Common myeloid progenitor, CD34-positive (primary cell): ENCODE measurements at regions not wholly inside any gene's neighbourhood (a gene's known extent, or its start where the extent isn't known, plus 50 kb on each side); places are given as distances from the start of the nearest gene placed in this dataset.

Experiments
- CTCF ChIA-PET: fragments of 350-600 bp; sonication (Branson Sonifier 250); formaldehyde crosslinking; loops from one replicate; lab custom pipeline; 2021; ENCODE audit warnings: antibody characterized with exemption; lab: Charles Lee
- POLR2A ChIA-PET: fragments of 350-600 bp; sonication (Branson Sonifier 250); formaldehyde crosslinking; loops from one replicate; lab custom pipeline; 2021; ENCODE audit warnings: antibody characterized with exemption; lab: Charles Lee
- DNase-seq, 3 donors: peaks; one replicate each; pipeline versions ENCODE4 v3.0.0 to v3.0.0-alpha.2; 2013
- H3K27ac ChIP-seq, 2 experiments: 1 replicate in 1 of 2; 2 replicates in 1 of 2; pipeline ENCODE4 v1.7.0; 2013; ENCODE audit warnings: inconsistent platforms in 2 of 2, low read length in 2 of 2, mild to moderate bottlenecking in 2 of 2, low read depth in 1 of 2, moderate library complexity in 1 of 2; ENCODE audit not compliant: severe bottlenecking in 2 of 2, insufficient read depth in 1 of 2, poor library complexity in 1 of 2
- H3K27me3 ChIP-seq, 5 experiments: replicated peaks in 2 of 5; 1 replicate in 3 of 5; 2 replicates in 2 of 5; pipeline versions ENCODE4 v1.6.1 to v1.7.0; 2013; ENCODE audit warnings: low read length in 4 of 5, mild to moderate bottlenecking in 2 of 5, moderate library complexity in 2 of 5, inconsistent platforms in 1 of 5; ENCODE audit not compliant: insufficient read depth in 5 of 5, control insufficient read depth in 4 of 5
- H3K36me3 ChIP-seq, 4 experiments: 1 replicate in 2 of 4; 2 replicates in 2 of 4; pipeline versions ENCODE4 v1.6.1 to v1.7.0; 2013; ENCODE audit warnings: low read length in 3 of 4, control low read depth in 1 of 4, mild to moderate bottlenecking in 1 of 4; ENCODE audit not compliant: control insufficient read depth in 4 of 4, insufficient read depth in 4 of 4
- H3K4me1 ChIP-seq, 4 experiments: 1 replicate in 3 of 4; 2 replicates in 1 of 4; pipeline versions ENCODE4 v1.6.1 to v1.7.1; 2013; ENCODE audit warnings: low read length in 3 of 4, mild to moderate bottlenecking in 3 of 4, control low read depth in 1 of 4, inconsistent platforms in 1 of 4, moderate library complexity in 1 of 4; ENCODE audit not compliant: control insufficient read depth in 4 of 4, insufficient read depth in 4 of 4; ENCODE audit errors: control extremely low read depth in 1 of 4
- H3K4me3 ChIP-seq, 7 experiments: 1 replicate in 4 of 7; 2 replicates in 3 of 7; pipeline versions ENCODE4 v1.5.1 to v1.7.0; 2013; ENCODE audit warnings: mild to moderate bottlenecking in 7 of 7, low read length in 6 of 7, moderate library complexity in 6 of 7, inconsistent platforms in 2 of 7, low read depth in 2 of 7, control low read depth in 1 of 7; ENCODE audit not compliant: insufficient read depth in 4 of 7, control insufficient read depth in 1 of 7; ENCODE audit errors: extremely low read depth in 1 of 7
- H3K9me3 ChIP-seq, 5 experiments: 1 replicate in 4 of 5; 2 replicates in 1 of 5; pipeline versions ENCODE4 v1.6.1 to v1.7.1; 2013; ENCODE audit warnings: low read length in 4 of 5, mild to moderate bottlenecking in 2 of 5, inconsistent platforms in 1 of 5, low read depth in 1 of 5, moderate library complexity in 1 of 5; ENCODE audit not compliant: control insufficient read depth in 4 of 5, insufficient read depth in 2 of 5; ENCODE audit errors: control extremely low read depth in 1 of 5
- WGBS: methylation state at CpG from one replicate; pipeline ENCODE4 v1.1.5; 2013; ENCODE audit not compliant: insufficient coverage; 5-methylcytosine and 5-hydroxymethylcytosine counted together

DNA sequence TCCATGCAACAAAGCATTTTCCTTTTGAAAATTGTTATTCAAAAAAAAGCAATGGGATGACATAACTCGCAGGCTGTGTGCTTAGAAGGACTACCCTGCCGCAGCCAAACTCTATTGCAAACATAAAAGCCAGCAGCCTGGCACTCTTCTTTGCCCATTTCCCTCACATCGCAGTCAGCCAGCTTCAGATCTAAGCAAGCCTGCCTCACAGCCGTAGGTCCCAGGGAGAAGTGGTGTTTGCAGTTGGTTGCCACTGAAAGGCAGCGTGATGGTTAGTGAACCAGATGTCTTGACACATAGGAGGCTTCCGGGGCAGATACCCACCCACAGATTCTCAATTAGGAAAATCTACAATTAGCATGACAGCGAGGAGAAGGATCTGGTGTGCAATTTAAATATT, 655.2 kb downstream of the RNF144A start:
- Histone ChIP-seq H3K27me3 (no peaks in the 10 kb centered on the region), H3K36me3 (no peaks in the 10 kb centered on the region), H3K27ac (no peak overlapping the region), H3K4me1 (no peaks in the 10 kb centered on the region), H3K9me3 (peaks cover 1 to 6% (median 2%) of the 10 kb centered on the region in 5 experiments), H3K4me3 (no peak overlapping the region)
- no peak for DNase-seq
- CTCF ChIA-PET = no interaction called here
- POLR2A ChIA-PET = no interaction called here
- WGBS = 90% methylated on average over 6 of the region's 7 CpGs

DNA sequence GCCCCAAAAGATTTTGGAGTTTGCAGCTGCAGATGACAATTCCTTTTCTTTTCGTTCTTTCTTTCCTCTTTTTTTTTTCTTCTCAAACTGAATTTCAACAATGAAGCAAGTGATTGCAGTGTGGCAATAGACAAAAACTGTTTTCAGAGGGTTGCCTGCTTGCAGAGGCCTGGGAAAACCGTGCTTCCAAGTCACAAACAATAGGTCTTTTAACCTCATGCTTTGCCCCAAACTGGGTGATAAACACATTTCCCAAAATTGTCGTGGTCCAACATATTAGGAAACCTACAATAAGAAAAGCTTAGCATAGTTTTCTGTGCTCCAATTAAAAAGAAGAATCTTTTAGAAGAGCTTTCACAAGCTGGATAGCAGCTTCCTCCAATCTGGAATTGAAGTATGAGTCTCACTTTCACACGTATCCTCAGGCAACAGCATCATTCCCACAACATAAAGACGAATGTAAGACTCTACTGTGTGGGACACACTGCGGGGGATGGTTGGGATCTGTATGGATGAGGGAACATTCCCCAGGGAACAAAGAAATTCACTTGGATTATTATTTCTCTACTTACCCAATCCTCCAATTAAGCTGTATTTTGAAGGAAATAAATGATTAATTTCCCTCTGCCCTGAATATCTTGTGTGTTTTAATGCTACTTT, 656.1 kb downstream of the RNF144A start:
- POLR2A ChIA-PET = no interaction called here
- CTCF ChIA-PET = no interaction called here
- Histone ChIP-seq H3K36me3 (no peaks in the 10 kb centered on the region), H3K4me3 (no peak overlapping the region), H3K27ac (no peak overlapping the region), H3K4me1 (no peaks in the 10 kb centered on the region), H3K9me3 (peaks cover 3 to 11% (median 5%) of the 10 kb centered on the region in 5 experiments), H3K27me3 (no peaks in the 10 kb centered on the region)
- 75% methylated on average over 3 of the region's 6 CpGs for WGBS
- no peak for DNase-seq

DNA sequence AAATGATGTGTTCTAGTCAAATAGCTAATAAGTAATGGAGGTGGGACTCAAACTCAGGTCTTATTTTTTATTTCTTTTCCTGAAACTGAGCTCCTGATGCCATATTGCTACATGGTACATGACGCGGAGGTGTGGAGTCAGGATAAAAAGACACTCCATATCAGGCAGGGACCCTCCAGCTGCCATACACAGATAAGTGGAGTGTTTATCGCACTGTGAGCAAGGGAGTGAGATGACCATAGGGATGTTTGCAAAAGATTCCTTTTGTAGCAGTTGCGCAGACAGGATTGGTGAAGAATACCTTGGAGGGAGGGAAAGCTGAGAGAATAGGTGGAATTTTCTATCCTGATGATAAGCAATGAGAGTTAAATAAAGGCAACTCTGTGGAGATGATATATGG, 657.2 kb downstream of the RNF144A start:
- H3K4me3 ChIP-seq = no peak overlapping the region
- H3K4me1 ChIP-seq = no peaks in the 10 kb centered on the region
- H3K9me3 ChIP-seq = peaks cover 3 to 15% (median 7%) of the 10 kb centered on the region in 5 experiments
- ChIA-PET POLR2A (no interaction called here), CTCF (interaction anchor here (1.1 kb wide), 1 partner anchor 10 kb away, joined by 3 read pairs; no protein-coding TSS in a partner anchor)
- WGBS = 75% methylated on average over 4 of the region's 4 CpGs
- DNase-seq = no peak
- H3K27ac ChIP-seq = no peak overlapping the region
- no peaks in the 10 kb centered on the region for H3K27me3 ChIP-seq
- H3K36me3 ChIP-seq = no peaks in the 10 kb centered on the region

DNA sequence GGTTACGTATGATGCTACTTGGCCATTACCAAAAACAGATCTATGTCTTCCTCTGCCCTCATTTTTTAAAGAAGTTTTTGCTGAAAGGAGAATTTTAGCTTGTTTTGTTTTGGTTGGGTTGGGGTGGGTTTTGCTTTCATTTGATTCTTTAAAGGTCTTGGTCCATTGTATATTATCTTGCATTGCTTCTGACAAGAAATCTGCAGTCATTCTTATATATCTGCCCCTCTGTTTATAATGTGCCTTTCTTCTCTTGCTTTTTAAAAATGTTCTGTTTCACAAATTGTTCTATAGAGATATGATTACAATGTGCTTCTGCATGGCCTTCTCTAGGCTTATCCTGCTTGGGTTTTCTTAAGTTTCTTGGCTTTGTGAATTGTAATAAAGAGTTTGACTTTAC, 660.6 kb downstream of the RNF144A start:
- ChIA-PET POLR2A (no interaction called here), CTCF (no interaction called here)
- Histone ChIP-seq H3K4me3 (no peak overlapping the region), H3K27me3 (no peaks in the 10 kb centered on the region), H3K9me3 (peaks cover 3 to 17% (median 9%) of the 10 kb centered on the region in 5 experiments), H3K36me3 (no peaks in the 10 kb centered on the region), H3K4me1 (no peaks in the 10 kb centered on the region), H3K27ac (no peak overlapping the region)
- no peak for DNase-seq
- WGBS = no CpG with 5 or more reads among the region's 1 CpG

DNA sequence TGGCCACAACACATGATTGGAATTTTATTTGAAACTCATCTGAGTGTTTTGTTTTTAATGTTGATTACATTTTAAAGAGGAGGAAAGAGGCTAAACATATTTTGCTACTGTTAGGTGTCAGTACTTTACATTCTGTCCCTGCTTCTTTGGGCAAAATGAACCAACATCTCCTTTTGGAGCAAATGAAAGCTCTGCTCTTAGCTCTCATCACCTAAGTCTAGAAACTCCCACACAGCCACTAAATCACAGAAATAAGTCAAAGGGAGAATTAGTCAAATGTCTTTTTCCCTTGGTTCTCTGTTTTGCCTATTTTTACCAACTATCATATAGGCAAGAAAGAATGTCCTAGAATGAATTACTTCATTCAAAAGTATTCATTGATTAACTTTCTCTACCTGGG, 666.8 kb downstream of the RNF144A start:
- ChIA-PET CTCF (no interaction called here), POLR2A (no interaction called here)
- Histone ChIP-seq H3K4me3 (no peak overlapping the region), H3K27me3 (no peaks in the 10 kb centered on the region), H3K36me3 (no peaks in the 10 kb centered on the region), H3K27ac (no peak overlapping the region), H3K4me1 (no peaks in the 10 kb centered on the region), H3K9me3 (peaks cover 0 to 4% (median 2%) of the 10 kb centered on the region in 5 experiments)
- DNase-seq = no peak

DNA sequence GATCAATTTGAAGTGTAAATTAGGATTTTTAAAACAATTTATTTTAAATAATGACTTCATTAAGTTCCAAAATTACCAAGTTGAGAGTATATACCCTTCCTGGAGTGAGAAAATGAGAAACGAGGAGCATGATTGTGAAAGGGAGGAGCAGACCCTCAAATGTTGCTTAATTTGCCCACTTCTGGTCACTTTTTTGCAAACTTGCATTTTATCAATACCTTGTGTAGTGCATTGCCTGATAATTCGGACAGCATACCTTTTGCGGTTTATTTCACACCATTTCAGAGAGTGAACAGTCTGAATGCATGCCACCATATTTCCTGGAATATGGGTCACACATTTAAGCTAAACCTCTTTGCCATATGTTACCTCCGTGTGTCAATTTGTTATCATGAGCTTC, 669.7 kb downstream of the RNF144A start:
- no peak for DNase-seq
- H3K4me3 ChIP-seq = no peak overlapping the region
- no peaks in the 10 kb centered on the region for H3K4me1 ChIP-seq
- WGBS = 100% methylated on average over 4 of the region's 4 CpGs
- peaks cover 0 to 2% (median 0%) of the 10 kb centered on the region in 5 experiments for H3K9me3 ChIP-seq
- H3K27ac ChIP-seq = no peak overlapping the region
- ChIA-PET POLR2A (no interaction called here), CTCF (no interaction called here)
- H3K36me3 ChIP-seq = no peaks in the 10 kb centered on the region
- H3K27me3 ChIP-seq = no peaks in the 10 kb centered on the region

DNA sequence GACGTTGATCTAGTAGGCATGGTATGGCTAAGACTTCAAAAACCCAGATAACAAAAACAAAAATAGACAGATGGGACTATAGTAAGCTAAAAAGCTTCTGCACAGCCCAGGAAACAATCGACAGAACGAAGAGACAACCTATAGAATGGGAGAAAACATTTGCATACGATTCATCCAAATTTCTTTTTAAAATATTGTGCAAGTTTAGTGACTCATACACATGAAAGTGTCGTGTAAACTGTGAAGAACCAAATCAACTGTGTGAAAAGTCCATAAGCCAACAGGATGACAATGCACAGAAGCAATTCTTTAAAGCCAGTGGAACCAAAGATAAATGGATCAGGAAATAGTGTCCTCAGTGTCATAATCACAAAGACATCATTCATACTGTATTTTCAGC, 671.1 kb downstream of the RNF144A start:
- CTCF ChIA-PET = no interaction called here

More for the DNA sequence above, 671.1 kb downstream of the RNF144A start:
- WGBS = 100% methylated on average over 4 of the region's 5 CpGs
- no peak for DNase-seq
- H3K4me3 ChIP-seq = no peak overlapping the region
- POLR2A ChIA-PET = no interaction called here
- no peaks in the 10 kb centered on the region for H3K27me3 ChIP-seq
- no peaks in the 10 kb centered on the region for H3K4me1 ChIP-seq
- H3K36me3 ChIP-seq = no peaks in the 10 kb centered on the region
- H3K27ac ChIP-seq = no peak overlapping the region
- H3K9me3 ChIP-seq = no peaks in the 10 kb centered on the region
